Activated CD4-positive, alpha-beta T cell treated with anti-CD3 and anti-CD28 coated beads, Interleukin-2, amount 50 U/mL, for 48 hours (primary cell): ENCODE measurements at regions not wholly inside any gene's neighbourhood (a gene's known extent, or its start where the extent isn't known, plus 50 kb on each side); places are given as distances from the start of the nearest gene placed in this dataset.
"Not testable (repeated sequence)": the region's sequence is repeated elsewhere in the genome, so short reads cannot be mapped to it uniquely, and the experiment has no call there.

ENCODE experiments used
- DNase-seq, 2 experiments: peaks; one replicate each; pipeline ENCODE4 v3.0.0-alpha.2; 2020

- DNase-seq: no peak
Measured at GRCh38 chr1:196088541-196088940, 519.7 kb downstream of the KCNT2 start.

DNA sequence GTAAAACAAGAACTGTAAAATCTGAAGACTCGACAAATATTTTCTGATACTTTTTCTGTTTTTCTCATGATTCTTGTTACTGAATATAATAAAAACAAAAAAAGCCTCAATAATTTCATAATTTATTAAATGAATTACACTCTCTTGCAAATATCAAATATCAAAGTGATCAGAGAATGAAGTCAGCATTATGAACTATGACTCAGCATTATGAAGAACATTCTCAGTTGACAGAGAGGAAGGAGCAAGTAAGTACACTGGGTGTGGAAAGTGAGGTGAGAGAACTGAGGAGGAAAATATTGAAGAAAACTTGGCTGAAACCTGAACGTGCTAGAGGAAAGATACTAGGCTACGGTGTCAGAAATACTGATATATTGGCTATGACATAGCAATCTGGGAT, 529.5 kb downstream of the KCNT2 start:
- no peak for DNase-seq

DNA sequence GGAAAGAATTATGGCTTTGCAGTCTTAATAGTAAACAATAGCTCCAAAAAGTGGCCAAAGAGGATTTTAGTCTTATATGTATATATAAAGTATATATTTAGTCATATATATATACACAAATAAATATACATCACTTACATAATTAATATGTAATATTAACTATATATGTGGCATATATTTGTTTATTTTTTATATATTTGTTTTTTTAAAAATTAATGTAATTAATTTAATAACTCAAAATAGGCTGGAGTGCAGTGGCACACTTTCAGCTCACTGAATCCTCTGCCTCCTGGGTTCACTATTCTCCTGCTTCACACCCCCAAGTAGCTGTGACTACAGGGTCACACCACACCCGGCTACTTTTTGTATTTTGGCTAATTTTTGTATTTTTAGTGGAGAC, 532.6 kb downstream of the KCNT2 start:
- DNase-seq: no peak

GRCh38 chr1:196074182-196074581, 534.1 kb downstream of the KCNT2 start:
- DNase-seq: no peak

DNA sequence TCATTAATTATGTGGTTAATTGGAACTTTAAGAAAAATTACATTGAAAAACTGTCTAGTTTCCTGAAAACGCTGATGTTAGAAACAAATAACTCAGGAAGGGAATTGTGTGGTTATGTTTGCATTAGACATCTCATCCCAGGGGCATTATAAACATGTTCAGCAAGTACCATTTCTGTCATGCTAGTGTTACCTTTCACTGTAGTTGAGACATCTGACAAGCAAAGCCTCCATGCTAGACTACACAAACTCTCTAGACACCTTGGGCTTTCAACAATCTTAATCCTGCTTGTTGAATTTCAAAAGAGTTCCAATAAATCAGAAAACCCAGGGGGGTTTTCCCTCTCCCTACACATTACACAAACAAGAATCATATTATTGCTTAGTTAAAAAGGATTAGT, 536.8 kb downstream of the KCNT2 start:
- DNase-seq: no peak

- DNase-seq: no peak
Measured at GRCh38 chr1:196070940-196071339, 537.3 kb downstream of the KCNT2 start.

DNA sequence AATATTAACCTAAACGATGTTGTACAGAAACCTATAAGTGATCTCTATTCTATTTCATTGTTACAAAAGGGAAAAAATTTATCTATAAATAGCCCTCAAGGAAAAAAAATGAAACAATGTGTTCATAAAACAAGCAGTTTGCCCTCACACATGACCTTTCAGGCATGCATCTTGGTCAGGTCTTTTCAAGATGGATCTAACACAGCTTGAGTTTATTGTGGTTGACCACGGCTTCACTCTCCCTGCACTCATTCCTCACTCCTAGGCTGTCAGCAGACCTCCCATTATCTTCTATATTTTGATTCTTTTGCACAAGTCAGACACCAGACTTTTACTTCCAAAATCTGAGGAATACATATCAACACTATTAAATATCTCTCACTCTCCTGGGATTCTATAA, 544.3 kb downstream of the KCNT2 start:
- no peak for DNase-seq

GRCh38 chr1:196063294-196063693, 544.9 kb downstream of the KCNT2 start:
- DNase-seq: no peak

DNA sequence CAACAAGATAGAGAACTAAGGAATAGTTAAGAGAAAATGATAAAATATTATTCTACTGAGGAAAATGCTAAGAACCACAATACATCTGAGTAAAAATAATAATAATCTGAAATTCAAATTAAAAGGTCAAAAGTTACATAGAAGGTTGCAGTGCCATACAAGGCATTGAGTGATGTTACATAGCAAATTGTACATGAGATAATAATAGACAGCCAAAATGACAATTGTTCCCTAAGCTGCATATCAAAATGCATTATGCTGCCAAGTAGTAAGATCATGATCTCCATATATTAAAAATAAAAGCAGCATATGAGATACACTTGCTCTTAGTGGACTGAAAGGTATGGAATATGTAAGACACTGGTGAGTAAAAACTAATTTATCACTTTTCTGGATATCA, 547.7 kb downstream of the KCNT2 start:
- DNase-seq: no peak

DNA sequence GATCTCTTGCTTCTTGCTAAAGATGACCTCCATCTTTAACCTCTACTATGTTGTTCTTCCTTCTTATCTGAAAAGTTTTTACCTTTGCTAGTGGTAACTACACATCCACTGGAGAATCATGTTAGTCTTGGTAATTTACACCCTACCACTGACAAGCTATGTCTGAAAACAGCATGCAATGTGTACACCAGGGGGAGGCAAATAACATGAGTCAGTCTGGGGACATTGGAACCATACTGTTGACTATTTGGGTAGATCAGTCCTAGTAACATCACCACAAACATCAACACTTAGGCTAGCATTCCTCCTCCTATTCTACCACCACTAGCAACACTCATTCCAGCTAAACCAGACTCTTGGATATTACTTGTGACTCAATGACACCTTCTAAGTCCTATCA, 549.0 kb downstream of the KCNT2 start:
- no peak for DNase-seq

DNA sequence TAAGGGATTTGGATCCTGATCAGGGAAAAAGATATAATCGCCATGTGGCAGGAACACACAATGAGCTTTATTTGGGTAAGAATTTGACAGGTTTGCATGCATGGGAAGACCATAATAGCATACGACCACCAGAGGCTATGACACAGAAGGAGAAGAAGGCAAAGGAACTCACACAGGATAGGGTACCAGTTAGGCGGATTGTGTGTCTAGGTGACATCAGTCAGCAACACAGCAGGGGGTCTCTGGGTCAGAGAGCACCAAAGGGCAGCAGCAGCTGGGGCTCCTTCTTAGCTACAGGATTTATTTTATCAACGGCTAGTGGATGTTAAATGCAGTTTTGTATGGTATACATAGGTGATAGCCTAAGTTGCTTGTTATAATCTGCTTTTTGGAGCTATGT, 551.3 kb downstream of the KCNT2 start:
- no peak for DNase-seq

GRCh38 chr1:196049407-196049806, 558.8 kb downstream of the KCNT2 start:
- no peak for DNase-seq

- DNase-seq: no peak
Measured at GRCh38 chr1:196043268-196043667, 565.0 kb downstream of the KCNT2 start.

DNA sequence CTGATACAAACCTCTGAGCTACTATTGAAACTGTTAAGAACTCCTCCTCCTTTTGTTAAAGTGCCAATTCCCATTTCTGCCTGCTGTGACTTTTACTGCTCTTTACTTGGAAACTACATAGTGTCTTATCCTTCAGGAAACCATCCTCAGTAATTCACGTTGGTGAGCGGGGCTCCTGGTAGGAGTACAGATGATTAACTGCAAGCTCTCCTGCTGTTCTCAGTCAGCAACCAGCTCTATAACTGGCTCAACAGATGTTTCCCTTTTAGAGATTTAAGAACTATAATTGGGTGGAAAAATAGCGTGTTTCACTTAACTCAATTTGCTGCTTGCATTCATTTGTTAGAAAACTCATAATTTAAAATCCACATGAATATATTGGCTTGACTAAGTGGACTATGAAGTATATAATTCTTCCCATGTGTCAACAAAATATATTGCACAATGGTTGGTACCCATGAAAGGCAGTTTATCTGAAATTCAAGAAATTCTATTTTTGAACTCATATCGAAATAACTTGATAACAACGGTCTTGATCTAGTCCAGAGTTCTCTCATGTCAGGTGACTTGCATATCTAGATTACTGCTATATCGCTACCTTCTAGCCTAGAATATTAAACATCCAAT, 574.0 kb downstream of the KCNT2 start:
- DNase-seq: no peak

- not testable (repeated sequence) for DNase-seq
Measured at GRCh38 chr1:196031387-196031786, 576.9 kb downstream of the KCNT2 start.

DNA sequence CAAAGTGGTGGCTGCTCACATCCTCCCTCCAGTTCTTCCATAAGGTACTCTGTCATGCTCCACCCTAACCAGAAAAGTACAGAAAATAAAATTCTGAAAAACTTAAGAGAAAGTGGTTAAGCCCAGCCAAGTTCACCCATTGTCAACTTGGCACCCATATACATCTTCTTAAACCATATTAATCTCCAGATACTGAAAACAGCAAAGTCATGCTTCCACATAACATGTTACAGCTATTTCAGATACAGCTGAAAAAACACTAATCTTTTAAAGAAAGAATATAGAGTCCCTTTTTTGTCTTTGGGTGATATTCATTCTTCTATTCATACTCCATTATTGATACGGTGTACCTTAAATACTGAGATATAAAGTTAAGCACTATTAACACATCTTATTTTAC, 577.8 kb downstream of the KCNT2 start:
- no peak for DNase-seq

- DNase-seq: no peak
Measured at GRCh38 chr1:196029410-196029809, 578.8 kb downstream of the KCNT2 start.

- no peak for DNase-seq
Measured at GRCh38 chr1:196027127-196027526, 581.1 kb downstream of the KCNT2 start.

- not testable (repeated sequence) for DNase-seq
Measured at GRCh38 chr1:196021174-196021573, 587.1 kb downstream of the KCNT2 start.

DNA sequence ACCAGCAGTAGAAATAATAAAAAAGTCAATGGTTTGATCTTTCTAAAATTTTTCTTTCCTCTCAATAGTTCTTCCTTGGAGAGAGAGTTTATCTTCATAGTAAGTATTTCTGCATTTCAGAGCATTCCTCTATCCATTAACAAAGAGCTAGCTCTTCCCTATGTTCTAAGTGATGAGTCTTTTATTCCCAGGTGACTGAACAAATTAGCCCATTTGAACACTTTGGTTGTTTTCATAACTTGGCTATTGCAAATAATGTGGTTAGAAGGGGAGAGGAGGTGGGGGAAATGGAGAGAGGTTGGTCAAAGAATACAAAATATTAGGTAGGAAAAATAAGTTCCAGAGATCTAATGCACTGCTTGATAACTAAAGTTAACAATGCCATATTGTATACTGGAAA, 598.9 kb downstream of the KCNT2 start:
- no peak for DNase-seq

DNA sequence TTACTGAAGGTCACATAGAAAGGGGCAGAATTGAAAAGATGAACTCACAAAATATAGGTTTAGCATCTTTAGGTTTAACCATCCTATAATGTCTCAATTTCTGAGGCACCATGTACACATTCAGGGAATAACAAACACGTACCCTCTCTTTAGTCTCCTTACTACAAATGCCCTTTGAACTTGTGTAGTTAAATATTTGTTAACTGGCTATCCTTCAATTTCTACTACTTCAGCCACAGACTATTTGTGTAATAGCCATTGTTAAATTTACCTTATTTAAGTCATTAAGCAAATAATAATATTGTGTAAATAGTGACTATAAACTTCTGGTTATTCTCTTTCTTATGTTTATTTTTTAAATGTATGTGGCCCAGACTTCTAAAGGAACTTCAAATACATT, 600.5 kb downstream of the KCNT2 start:
- DNase-seq: no peak

- DNase-seq: no peak
Measured at GRCh38 chr1:196005426-196005825, 602.8 kb downstream of the KCNT2 start.

GRCh38 chr1:196004388-196004787, 603.9 kb downstream of the KCNT2 start:
- not testable (repeated sequence) for DNase-seq

DNA sequence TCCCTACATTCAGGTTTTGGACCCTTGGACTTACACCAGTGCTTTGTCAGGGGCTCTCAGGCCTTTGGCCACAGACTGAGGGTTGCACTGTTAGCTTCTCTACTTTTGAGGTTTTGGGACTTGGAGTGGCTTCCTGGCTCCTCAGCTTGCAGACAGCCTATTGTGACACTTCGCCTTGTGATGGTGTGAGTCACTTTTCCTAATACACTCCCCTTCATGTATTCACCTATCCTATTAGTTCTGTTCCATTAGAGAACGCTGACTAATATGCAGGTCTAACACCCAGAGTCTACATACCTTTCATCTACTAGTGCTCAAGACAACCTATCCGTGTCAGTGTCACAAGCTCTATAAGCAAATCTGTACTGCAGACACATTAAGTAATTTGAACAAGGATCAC, 605.3 kb downstream of the KCNT2 start:
- DNase-seq: no peak

DNA sequence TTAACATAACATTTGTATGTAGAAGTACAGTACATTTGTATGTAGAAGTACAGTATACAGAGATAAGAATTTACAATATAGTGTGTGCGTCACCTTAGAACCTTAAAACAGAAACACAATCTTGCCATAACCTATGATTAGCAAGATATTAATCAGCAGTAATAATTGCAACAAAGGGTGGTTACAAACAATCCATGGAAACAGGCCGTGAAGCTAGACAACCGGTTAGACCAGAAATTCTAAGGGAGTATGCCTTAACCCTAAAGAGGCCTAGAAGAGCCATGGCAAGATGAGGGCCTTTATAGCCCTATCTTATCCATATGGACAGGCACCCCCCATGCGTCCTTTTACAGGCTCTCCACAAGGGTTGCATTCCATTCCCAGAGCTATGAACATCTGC, 605.9 kb downstream of the KCNT2 start:
- DNase-seq: not testable (repeated sequence)

DNA sequence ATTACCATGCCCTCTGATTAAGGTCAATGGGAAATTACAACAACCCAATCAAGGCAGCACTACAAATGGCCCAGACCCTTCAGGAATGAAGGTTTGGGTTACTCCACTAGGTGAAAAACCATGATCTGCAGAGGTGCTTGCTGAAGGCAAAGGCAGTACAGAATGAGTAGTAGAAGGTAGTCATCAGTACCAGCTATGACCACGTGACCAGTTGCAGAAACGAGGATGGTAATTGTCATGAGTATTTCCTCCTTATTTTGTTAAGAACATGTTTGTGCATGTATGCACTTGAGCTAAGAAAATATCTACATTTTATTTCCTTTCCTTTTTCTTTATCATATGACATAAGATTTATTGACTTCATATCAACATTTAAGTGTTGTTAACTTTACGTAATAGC, 607.1 kb downstream of the KCNT2 start:
- DNase-seq: no peak
